ENCODE measurements at regions not wholly inside any gene's neighbourhood (a gene's known extent, or its start where the extent isn't known, plus 50 kb on each side); places are given as distances from the start of the nearest gene placed in this dataset.
"Not testable (repeated sequence)": the region's sequence is repeated elsewhere in the genome, so short reads cannot be mapped to it uniquely, and the experiment has no call there.

DNA sequence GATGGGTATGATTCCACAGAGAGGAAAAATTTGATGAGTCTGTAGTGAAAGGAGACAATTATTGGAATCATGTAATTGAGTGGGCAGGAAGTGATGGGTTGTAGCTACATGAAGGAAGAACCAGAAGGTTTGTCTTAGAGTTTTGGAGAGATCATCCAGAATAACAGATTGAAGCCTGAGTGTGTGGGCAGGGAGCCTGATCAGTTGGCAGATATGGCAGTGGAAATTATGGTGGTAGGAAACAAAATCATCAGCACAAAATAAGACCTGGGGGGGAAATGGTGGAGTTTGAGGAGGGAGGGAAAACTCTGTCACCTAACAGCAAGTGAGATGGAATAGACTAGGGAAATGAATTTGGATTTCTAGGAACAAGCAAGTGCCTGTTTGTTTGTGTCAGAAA lies 606.6 kb upstream of the MAP3K7 start:
- no peaks in the 10 kb centered on the region for H3K27me3 ChIP-seq (replicated peaks; ENCODE audit: control insufficient read depth, insufficient read depth, low read length)
- no peak for TF ChIP-seq CTCF (IDR thresholded peaks at IDR 0.05; ENCODE audit: insufficient read depth, low read length, poor library complexity, severe bottlenecking)
- DNase-seq (ENCODE audit: extremely low read depth, insufficient read length) = no peak

DNA sequence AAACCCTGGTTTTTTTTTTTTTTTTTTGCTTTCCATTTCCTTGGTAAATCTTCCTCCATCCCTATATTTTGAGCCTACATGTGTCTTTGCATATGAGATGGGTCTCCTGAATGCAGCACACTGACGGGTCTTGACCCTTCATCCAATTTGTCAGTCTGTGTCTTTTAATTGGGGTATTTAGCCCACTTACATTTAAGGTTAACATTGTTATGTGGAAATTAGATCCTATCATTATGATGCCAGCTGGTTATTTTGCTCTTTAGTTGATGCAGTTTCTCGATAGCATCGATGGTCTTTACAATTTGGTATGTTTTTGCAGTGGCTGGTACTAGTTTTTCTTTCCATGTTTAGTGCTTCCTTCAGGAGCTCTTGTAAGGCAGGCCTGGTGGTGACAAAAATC lies 603.2 kb upstream of the MAP3K7 start:
- H3K36me3 ChIP-seq (ENCODE audit: control insufficient read depth, insufficient read depth, low read length); H3K4me3 ChIP-seq (replicated peaks; ENCODE audit: low read depth, low read length); H3K27me3 ChIP-seq (replicated peaks; ENCODE audit: control insufficient read depth, insufficient read depth, low read length); DNase-seq (ENCODE audit: extremely low read depth, insufficient read length): not testable (repeated sequence)

More for the DNA sequence above, 606.6 kb upstream of the MAP3K7 start:
- no peak overlapping the region for H3K4me3 ChIP-seq (replicated peaks; ENCODE audit: low read depth, low read length)
- no peaks in the 10 kb centered on the region for H3K36me3 ChIP-seq (ENCODE audit: control insufficient read depth, insufficient read depth, low read length)

DNA sequence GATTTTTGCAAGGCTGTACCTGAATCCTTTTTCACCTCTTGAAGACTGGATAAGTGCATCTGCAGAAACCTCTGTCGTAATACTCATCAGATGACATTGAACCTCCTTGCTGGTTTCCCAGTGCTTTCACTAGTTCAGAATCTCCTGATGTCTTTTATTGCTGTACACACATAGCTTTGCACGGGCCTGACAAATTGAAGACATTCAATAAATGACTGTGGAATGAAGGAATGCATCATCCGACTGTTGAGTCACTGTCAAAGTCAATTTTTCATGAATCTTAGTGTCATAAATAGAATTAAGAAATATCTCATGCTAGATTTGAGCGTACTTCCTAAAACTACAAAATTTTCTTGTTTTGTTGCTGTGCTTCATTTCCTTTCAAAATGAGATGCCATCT lies 598.2 kb upstream of the MAP3K7 start:
- no peak overlapping the region for H3K4me3 ChIP-seq (replicated peaks; ENCODE audit: low read depth, low read length)
- no peak for TF ChIP-seq CTCF (IDR thresholded peaks at IDR 0.05; ENCODE audit: insufficient read depth, low read length, poor library complexity, severe bottlenecking)
- no peak for DNase-seq (ENCODE audit: extremely low read depth, insufficient read length)
- H3K36me3 ChIP-seq (ENCODE audit: control insufficient read depth, insufficient read depth, low read length) = no peaks in the 10 kb centered on the region
- no peaks in the 10 kb centered on the region for H3K27me3 ChIP-seq (replicated peaks; ENCODE audit: control insufficient read depth, insufficient read depth, low read length)

DNA sequence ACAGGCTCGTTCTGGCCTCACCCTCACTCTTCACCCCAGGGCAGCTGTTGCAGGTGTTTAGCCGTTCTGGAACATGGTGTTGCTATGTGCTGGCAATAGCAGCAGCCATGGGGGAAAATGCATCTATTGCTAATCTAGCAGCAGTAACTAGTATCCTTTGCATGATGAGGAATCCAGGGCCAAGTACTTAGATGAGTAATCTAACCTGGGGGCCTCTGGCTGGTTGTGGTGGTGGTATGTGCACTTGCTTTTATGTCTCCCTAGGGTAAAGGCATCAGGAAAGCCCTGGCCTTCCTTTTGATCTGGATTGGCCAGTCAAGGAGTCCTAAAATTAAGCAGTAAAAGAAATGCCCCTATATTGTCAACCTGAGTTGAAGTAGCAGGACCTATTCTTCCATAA lies 594.5 kb upstream of the MAP3K7 start:
- no peak for TF ChIP-seq CTCF (IDR thresholded peaks at IDR 0.05; ENCODE audit: insufficient read depth, low read length, poor library complexity, severe bottlenecking)
- no peaks in the 10 kb centered on the region for H3K27me3 ChIP-seq (replicated peaks; ENCODE audit: control insufficient read depth, insufficient read depth, low read length)

GRCh38 chr6:91173651-91174050 lies 586.8 kb upstream of the MAP3K7 start:
- H3K27me3 ChIP-seq (replicated peaks; ENCODE audit: control insufficient read depth, insufficient read depth, low read length) = no peaks in the 10 kb centered on the region
- DNase-seq (ENCODE audit: extremely low read depth, insufficient read length) = no peak
- no peak for TF ChIP-seq CTCF (IDR thresholded peaks at IDR 0.05; ENCODE audit: insufficient read depth, low read length, poor library complexity, severe bottlenecking)
- H3K36me3 ChIP-seq (ENCODE audit: control insufficient read depth, insufficient read depth, low read length) = no peaks in the 10 kb centered on the region
- H3K4me3 ChIP-seq (replicated peaks; ENCODE audit: low read depth, low read length) = no peak overlapping the region

More for the DNA sequence above, 594.5 kb upstream of the MAP3K7 start:
- Histone ChIP-seq H3K36me3 (ENCODE audit: control insufficient read depth, insufficient read depth, low read length) (no peaks in the 10 kb centered on the region), H3K4me3 (replicated peaks; ENCODE audit: low read depth, low read length) (no peak overlapping the region)
- no peak for DNase-seq (ENCODE audit: extremely low read depth, insufficient read length)

DNA sequence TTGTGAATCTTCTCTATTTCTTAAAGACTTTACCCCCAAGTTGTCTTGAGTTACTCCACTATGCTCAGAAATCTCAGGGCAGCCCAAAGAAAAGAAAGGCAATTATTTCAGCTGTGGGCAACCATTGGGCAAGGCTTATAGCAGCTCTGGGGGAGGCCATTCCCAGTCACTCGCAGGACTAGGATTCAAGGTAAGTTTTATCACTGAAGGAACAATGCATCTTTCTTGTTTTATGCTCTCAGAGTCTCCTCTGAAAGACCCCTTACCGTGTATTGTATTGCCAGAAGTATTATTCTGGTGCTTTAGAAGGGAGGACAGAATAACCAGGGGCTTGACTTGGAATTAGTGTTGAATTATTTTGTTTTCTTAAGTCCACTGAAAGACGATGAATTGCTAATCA lies 586.3 kb upstream of the MAP3K7 start:
- Histone ChIP-seq H3K27me3 (replicated peaks; ENCODE audit: control insufficient read depth, insufficient read depth, low read length) (no peaks in the 10 kb centered on the region), H3K4me3 (replicated peaks; ENCODE audit: low read depth, low read length) (no peak overlapping the region), H3K36me3 (ENCODE audit: control insufficient read depth, insufficient read depth, low read length) (no peaks in the 10 kb centered on the region)
- no peak for DNase-seq (ENCODE audit: extremely low read depth, insufficient read length)
- TF ChIP-seq CTCF (IDR thresholded peaks at IDR 0.05; ENCODE audit: insufficient read depth, low read length, poor library complexity, severe bottlenecking) = no peak
